Chondrocyte (in vitro differentiated cells): ENCODE measurements at regions not wholly inside any gene's neighbourhood (a gene's known extent, or its start where the extent isn't known, plus 50 kb on each side); places are given as distances from the start of the nearest gene placed in this dataset.

Experiments
- DNase-seq: peaks from one replicate; pipeline ENCODE4 v3.0.0; 2021; ENCODE audit warnings: mixed read lengths, low spot score
- H3K27ac Mint-ChIP-seq: one replicate; pipeline ENCODE4 v1.8.0; 2021; ENCODE audit warnings: mild to moderate bottlenecking, moderate library complexity, mixed read lengths; ENCODE audit not compliant: unreplicated experiment
- H3K27me3 Mint-ChIP-seq: 2 replicates; pipeline ENCODE4 v1.8.0; 2021; ENCODE audit warnings: low read depth, mixed read lengths
- H3K36me3 Mint-ChIP-seq: 2 replicates; pipeline ENCODE4 v1.8.0; 2021; ENCODE audit warnings: low read depth, mixed read lengths
- H3K4me1 Mint-ChIP-seq: 2 replicates; pipeline ENCODE4 v1.8.0; 2021; ENCODE audit warnings: low read depth, mild to moderate bottlenecking, mixed read lengths
- H3K4me3 Mint-ChIP-seq: one replicate; pipeline ENCODE4 v1.8.0; 2021; ENCODE audit warnings: mild to moderate bottlenecking, moderate library complexity, mixed read lengths; ENCODE audit not compliant: unreplicated experiment
- H3K9me3 Mint-ChIP-seq: 2 replicates; pipeline ENCODE4 v1.8.0; 2021; ENCODE audit warnings: low read depth, mixed read lengths
- CTCF ChIP-seq: fragments of 200-600 bp; sonication (generic); IDR thresholded peaks from 2 replicates; pipeline ENCODE4 v1.5.0; 2021; ENCODE audit warnings: antibody characterized with exemption, mild to moderate bottlenecking, moderate library complexity

GRCh38 chr13:33480561-33480960, 195.0 kb upstream of the STARD13 start:
- Mint-ChIP-seq H3K9me3 (peaks cover 27% of the 10 kb centered on the region), H3K27ac (no peak overlapping the region), H3K36me3 (peaks cover 12% of the 10 kb centered on the region), H3K4me3 (no peak overlapping the region), H3K4me1 (peaks cover 7% of the 10 kb centered on the region), H3K27me3 (no peaks in the 10 kb centered on the region)
- TF ChIP-seq CTCF = no peak
- no peak for DNase-seq

GRCh38 chr13:33483471-33483870, 197.9 kb upstream of the STARD13 start:
- Mint-ChIP-seq H3K9me3 (peaks cover 12% of the 10 kb centered on the region), H3K36me3 (peaks cover 5% of the 10 kb centered on the region), H3K4me1 (peaks cover 7% of the 10 kb centered on the region), H3K4me3 (no peak overlapping the region), H3K27ac (no peak overlapping the region), H3K27me3 (no peaks in the 10 kb centered on the region)
- no peak for DNase-seq
- no peak for TF ChIP-seq CTCF

GRCh38 chr13:33485247-33485646, 199.7 kb upstream of the STARD13 start:
- Mint-ChIP-seq H3K9me3 (peaks cover 9% of the 10 kb centered on the region), H3K4me1 (peaks cover 7% of the 10 kb centered on the region), H3K27ac (no peak overlapping the region), H3K27me3 (no peaks in the 10 kb centered on the region), H3K4me3 (no peak overlapping the region), H3K36me3 (peaks cover 5% of the 10 kb centered on the region)
- DNase-seq = no peak
- TF ChIP-seq CTCF = no peak

- TF ChIP-seq CTCF = peak; percentile 34
- peaks cover 29% of the 10 kb centered on the region for H3K4me1 Mint-ChIP-seq
- peaks cover 14% of the 10 kb centered on the region for H3K9me3 Mint-ChIP-seq
- H3K4me3 Mint-ChIP-seq = no peak overlapping the region
- no peak overlapping the region for H3K27ac Mint-ChIP-seq
- peaks cover 5% of the 10 kb centered on the region for H3K36me3 Mint-ChIP-seq
- DNase-seq = no peak
- H3K27me3 Mint-ChIP-seq = no peaks in the 10 kb centered on the region
Observed at GRCh38 chr13:33487575-33488243, 202.2 kb upstream of the STARD13 start.

GRCh38 chr13:33489563-33489962, 204.0 kb upstream of the STARD13 start:
- no peaks in the 10 kb centered on the region for H3K27me3 Mint-ChIP-seq
- no peak for DNase-seq
- no peak overlapping the region for H3K4me3 Mint-ChIP-seq
- no peak for TF ChIP-seq CTCF
- H3K9me3 Mint-ChIP-seq = peaks cover 9% of the 10 kb centered on the region
- H3K36me3 Mint-ChIP-seq = peaks cover 3% of the 10 kb centered on the region
- H3K4me1 Mint-ChIP-seq = peaks cover 41% of the 10 kb centered on the region
- no peak overlapping the region for H3K27ac Mint-ChIP-seq
